A549 (cell line): ENCODE measurements at regions not wholly inside any gene's neighbourhood (a gene's known extent, or its start where the extent isn't known, plus 50 kb on each side); places are given as distances from the start of the nearest gene placed in this dataset.

Source experiments
- ESRRA ChIP-seq: fragments of 150-350 bp; IDR thresholded peaks from 2 replicates; pipeline ENCODE4 v1.6.1; 2014; ENCODE audit warnings: mild to moderate bottlenecking, low read length, borderline replicate concordance
- MAZ ChIP-seq: fragments of 150-350 bp; IDR thresholded peaks from 2 replicates; pipeline ENCODE4 v1.6.1; 2014; ENCODE audit warnings: antibody characterized with exemption, low read depth, low read length, borderline replicate concordance
- POLR2A ChIP-seq: IDR thresholded peaks from 2 replicates; pipeline ENCODE4 v1.6.1; 2012; ENCODE audit warnings: mild to moderate bottlenecking, low read length
- USF2 ChIP-seq: fragments of 450-650 bp; IDR thresholded peaks from 2 replicates; pipeline ENCODE4 v1.6.1; 2014; ENCODE audit warnings: antibody characterized with exemption
- ZFP36 ChIP-seq: fragments of 450-650 bp; IDR thresholded peaks from 2 replicates; pipeline ENCODE4 v1.6.1; 2014; ENCODE audit warnings: borderline replicate concordance; ENCODE audit not compliant: partially characterized antibody
- TF ChIP-seq, protein P1 (sequence below): fragments of >200 bp; sonication (Bioruptor Twin); formaldehyde crosslinking; IDR thresholded peaks from 3 replicates; pipeline ENCODE4 v1.5.1; 2016
- TF ChIP-seq, protein P2 (sequence below): IDR thresholded peaks from 2 replicates; pipeline ENCODE4 v1.6.1; 2012

- TF ChIP-seq ZFP36 (no peak), ESRRA (no peak), USF2 (no peak), MAZ (no peak), POLR2A (no peak)
- TF ChIP-seq, protein P1, sequence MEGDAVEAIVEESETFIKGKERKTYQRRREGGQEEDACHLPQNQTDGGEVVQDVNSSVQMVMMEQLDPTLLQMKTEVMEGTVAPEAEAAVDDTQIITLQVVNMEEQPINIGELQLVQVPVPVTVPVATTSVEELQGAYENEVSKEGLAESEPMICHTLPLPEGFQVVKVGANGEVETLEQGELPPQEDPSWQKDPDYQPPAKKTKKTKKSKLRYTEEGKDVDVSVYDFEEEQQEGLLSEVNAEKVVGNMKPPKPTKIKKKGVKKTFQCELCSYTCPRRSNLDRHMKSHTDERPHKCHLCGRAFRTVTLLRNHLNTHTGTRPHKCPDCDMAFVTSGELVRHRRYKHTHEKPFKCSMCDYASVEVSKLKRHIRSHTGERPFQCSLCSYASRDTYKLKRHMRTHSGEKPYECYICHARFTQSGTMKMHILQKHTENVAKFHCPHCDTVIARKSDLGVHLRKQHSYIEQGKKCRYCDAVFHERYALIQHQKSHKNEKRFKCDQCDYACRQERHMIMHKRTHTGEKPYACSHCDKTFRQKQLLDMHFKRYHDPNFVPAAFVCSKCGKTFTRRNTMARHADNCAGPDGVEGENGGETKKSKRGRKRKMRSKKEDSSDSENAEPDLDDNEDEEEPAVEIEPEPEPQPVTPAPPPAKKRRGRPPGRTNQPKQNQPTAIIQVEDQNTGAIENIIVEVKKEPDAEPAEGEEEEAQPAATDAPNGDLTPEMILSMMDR: no peak
- TF ChIP-seq, protein P2, sequence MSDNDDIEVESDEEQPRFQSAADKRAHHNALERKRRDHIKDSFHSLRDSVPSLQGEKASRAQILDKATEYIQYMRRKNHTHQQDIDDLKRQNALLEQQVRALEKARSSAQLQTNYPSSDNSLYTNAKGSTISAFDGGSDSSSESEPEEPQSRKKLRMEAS: no peak
These were observed 207.7 kb upstream of the ATP11B start for GRCh38 chr3:182585532-182586150.
